ENCODE measurements at regions not wholly inside any gene's neighbourhood (a gene's known extent, or its start where the extent isn't known, plus 50 kb on each side); places are given as distances from the start of the nearest gene placed in this dataset.

- TF ChIP-seq CTCF (IDR thresholded peaks at IDR 0.05; ENCODE audit: low read depth, low read length, poor library complexity, severe bottlenecking): no peak
- no peak for TF ChIP-seq EZH2phosphoT487 (IDR thresholded peaks at IDR 0.05; ENCODE audit: borderline replicate concordance, low read length)
Measured at GRCh38 chrX:95290455-95290854, 1394.2 kb upstream of the DIAPH2 start.

Measured in DOHH2 (cell line).